DND-41 (cell line): ENCODE measurements at regions not wholly inside any gene's neighbourhood (a gene's known extent, or its start where the extent isn't known, plus 50 kb on each side); places are given as distances from the start of the nearest gene placed in this dataset.

Source experiments
- ATAC-seq: fragments of 200-7000 bp; cut with Tn5 transposase; 3 replicates; pipeline ENCODE4 v1.9.1; 2021; ENCODE audit warnings: low read depth; ENCODE audit not compliant: insufficient read depth
- DNase-seq: peaks from one replicate; pipeline ENCODE4 v3.0.0-alpha.2; 2020
- H2AFZ ChIP-seq: 2 replicates; pipeline ENCODE4 v1.6.0; 2012; ENCODE audit warnings: low read depth, low read length
- H3K27ac ChIP-seq: 2 replicates; pipeline ENCODE4 v1.5.1; 2012; ENCODE audit warnings: low read length, inconsistent platforms
- H3K27me3 ChIP-seq: fragments of 200-600 bp; sonication (generic); 2 replicates; pipeline ENCODE4 v1.6.0; 2012; ENCODE audit warnings: low read length, mild to moderate bottlenecking, inconsistent platforms; ENCODE audit not compliant: insufficient read depth, poor library complexity
- H3K36me3 ChIP-seq: 2 replicates; pipeline ENCODE4 v1.5.1; 2012; ENCODE audit warnings: low read length, inconsistent platforms; ENCODE audit not compliant: insufficient read depth
- H3K4me1 ChIP-seq: 2 replicates; pipeline ENCODE4 v1.5.1; 2012; ENCODE audit warnings: mild to moderate bottlenecking, low read length; ENCODE audit not compliant: insufficient read depth
- H3K4me2 ChIP-seq: 2 replicates; pipeline ENCODE4 v1.6.0; 2012; ENCODE audit warnings: mild to moderate bottlenecking, moderate library complexity, low read length, inconsistent platforms; ENCODE audit not compliant: insufficient read depth
- H3K4me3 ChIP-seq, 2 experiments: fragments of 200-600 bp in 1 of 2; shearing (Covaris generic) in 1 of 2; 2 replicates each; pipeline ENCODE4 v1.5.1; 2012 to 2016; ENCODE audit warnings: inconsistent platforms in 2 of 2, low read length in 2 of 2, mild to moderate bottlenecking in 2 of 2, low read depth in 1 of 2, moderate library complexity in 1 of 2
- H3K79me2 ChIP-seq: 2 replicates; pipeline ENCODE4 v1.6.0; 2012; ENCODE audit warnings: low read length, inconsistent platforms; ENCODE audit not compliant: insufficient read depth
- H3K9ac ChIP-seq: 2 replicates; pipeline ENCODE4 v1.6.0; 2012; ENCODE audit warnings: low read depth, mild to moderate bottlenecking, inconsistent platforms, low read length, moderate library complexity
- H3K9me3 ChIP-seq: 2 replicates; pipeline ENCODE4 v1.5.1; 2012; ENCODE audit warnings: low read length, moderate library complexity, mild to moderate bottlenecking, inconsistent platforms; ENCODE audit not compliant: insufficient read depth, severe bottlenecking
- H4K20me1 ChIP-seq: 2 replicates; pipeline ENCODE4 v1.6.0; 2012; ENCODE audit warnings: low read length; ENCODE audit not compliant: insufficient read depth
- EZH2 ChIP-seq: IDR thresholded peaks from 3 replicates; pipeline ENCODE4 v1.6.1; 2012; ENCODE audit warnings: borderline replicate concordance, low read depth, mild to moderate bottlenecking, moderate library complexity, low read length, inconsistent platforms; ENCODE audit not compliant: severe bottlenecking
- TF ChIP-seq, protein P1 (sequence below): IDR thresholded peaks from 2 replicates; pipeline ENCODE4 v1.5.1; 2012; ENCODE audit warnings: borderline replicate concordance, low read length, moderate library complexity, mild to moderate bottlenecking; ENCODE audit not compliant: poor library complexity, severe bottlenecking; ENCODE audit errors: extremely low read depth

DNA sequence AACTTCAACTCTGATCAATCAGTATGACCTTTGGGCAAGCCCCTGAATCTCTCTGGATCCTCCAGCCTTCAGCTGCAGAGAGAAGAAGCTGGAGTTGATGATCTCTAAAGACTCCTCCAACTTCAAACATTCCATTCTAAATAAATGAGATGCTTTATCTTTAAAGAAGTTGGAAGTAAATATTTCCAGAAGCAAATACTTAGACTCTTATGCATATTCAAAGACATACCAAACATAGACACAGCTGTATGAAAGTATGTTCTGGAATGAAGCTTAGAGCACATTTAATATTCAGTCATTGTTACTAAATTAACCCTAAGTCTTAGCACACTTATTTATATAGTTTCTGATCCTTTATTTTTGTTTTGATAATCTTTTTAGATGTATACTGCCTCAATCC is 77.6 kb upstream of the ACP3 start:
- TF ChIP-seq, protein P1, sequence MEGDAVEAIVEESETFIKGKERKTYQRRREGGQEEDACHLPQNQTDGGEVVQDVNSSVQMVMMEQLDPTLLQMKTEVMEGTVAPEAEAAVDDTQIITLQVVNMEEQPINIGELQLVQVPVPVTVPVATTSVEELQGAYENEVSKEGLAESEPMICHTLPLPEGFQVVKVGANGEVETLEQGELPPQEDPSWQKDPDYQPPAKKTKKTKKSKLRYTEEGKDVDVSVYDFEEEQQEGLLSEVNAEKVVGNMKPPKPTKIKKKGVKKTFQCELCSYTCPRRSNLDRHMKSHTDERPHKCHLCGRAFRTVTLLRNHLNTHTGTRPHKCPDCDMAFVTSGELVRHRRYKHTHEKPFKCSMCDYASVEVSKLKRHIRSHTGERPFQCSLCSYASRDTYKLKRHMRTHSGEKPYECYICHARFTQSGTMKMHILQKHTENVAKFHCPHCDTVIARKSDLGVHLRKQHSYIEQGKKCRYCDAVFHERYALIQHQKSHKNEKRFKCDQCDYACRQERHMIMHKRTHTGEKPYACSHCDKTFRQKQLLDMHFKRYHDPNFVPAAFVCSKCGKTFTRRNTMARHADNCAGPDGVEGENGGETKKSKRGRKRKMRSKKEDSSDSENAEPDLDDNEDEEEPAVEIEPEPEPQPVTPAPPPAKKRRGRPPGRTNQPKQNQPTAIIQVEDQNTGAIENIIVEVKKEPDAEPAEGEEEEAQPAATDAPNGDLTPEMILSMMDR: no peak
- TF ChIP-seq EZH2: no peak
- no peak for ATAC-seq
- no peaks in the 10 kb centered on the region for H3K36me3 ChIP-seq

DNA sequence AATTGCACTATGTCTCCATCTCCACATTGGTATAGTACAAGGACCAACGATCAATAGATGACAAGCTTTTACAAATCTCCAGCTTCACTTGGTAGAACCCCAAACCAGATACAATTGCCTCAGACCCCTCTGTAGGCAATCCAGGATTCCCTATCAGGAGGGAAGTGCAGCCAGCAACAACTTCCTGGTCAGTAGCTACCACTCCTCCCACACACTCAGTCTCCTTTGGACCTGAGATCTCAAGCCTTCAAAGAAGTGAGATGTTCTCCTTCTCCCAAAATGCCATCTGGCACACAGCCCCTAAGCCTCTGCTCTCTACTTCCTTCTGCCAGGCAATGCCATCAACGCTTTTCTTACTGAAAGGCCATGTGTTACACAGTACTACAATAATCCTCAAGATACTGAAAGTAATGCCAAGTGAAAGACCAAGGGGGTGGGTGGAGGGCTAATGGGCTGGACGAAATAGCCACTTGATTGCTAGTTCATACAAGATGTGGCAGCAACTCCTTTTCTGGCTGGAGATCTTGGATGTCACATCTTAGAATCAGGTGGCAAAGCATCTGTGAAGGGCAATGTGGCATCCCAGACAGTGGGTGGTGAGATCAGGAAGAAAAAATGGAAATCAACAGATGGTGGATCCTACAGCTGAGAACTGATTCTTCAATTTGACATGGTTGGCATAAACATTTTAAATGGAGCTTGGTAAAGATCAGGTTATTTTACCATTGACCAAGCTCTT is 75.3 kb upstream of the ACP3 start:
- Histone ChIP-seq H3K79me2 (no peaks in the 10 kb centered on the region), H3K36me3 (no peaks in the 10 kb centered on the region), H3K27ac (no peak overlapping the region), H3K9ac (no peak overlapping the region), H3K27me3 (peaks cover 12% of the 10 kb centered on the region), H2AFZ (no peak overlapping the region), H3K4me3 (no peak overlapping the region), H3K4me2 (no peak overlapping the region), H3K9me3 (no peaks in the 10 kb centered on the region), H4K20me1 (no peaks in the 10 kb centered on the region), H3K4me1 (no peaks in the 10 kb centered on the region)
- ATAC-seq: no peak
- TF ChIP-seq, protein P1: no peak
- TF ChIP-seq EZH2: no peak
- DNase-seq: no peak

More for the DNA sequence above, 77.6 kb upstream of the ACP3 start:
- Histone ChIP-seq H2AFZ (no peak overlapping the region), H3K79me2 (no peaks in the 10 kb centered on the region), H4K20me1 (no peaks in the 10 kb centered on the region), H3K27me3 (peaks cover 12% of the 10 kb centered on the region), H3K9me3 (no peaks in the 10 kb centered on the region), H3K4me2 (no peak overlapping the region), H3K4me3 (no peak overlapping the region), H3K27ac (no peak overlapping the region), H3K9ac (no peak overlapping the region), H3K4me1 (no peaks in the 10 kb centered on the region)
- no peak for DNase-seq

DNA sequence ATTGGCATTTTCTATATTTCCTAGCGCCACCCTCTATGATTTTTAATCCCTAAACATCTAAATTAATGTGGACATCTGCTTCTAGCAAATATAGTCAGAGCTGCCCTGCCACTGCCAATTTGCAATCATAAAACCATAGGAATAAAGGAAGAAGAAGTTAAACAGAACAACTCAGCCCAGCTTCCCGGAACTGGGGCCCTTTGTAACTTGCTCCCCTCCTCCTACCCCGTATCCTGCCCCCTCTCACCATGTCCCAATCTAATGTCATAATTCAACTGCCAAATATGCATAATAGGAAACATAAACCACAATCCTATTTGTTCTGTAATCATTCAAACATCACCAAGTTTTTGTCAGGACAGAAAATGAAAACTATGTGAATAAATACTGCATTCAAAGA is 74.4 kb upstream of the ACP3 start:
- no peak overlapping the region for H3K4me3 ChIP-seq
- ATAC-seq (no peak), DNase-seq (no peak)
- no peak overlapping the region for H3K4me2 ChIP-seq
- no peak overlapping the region for H2AFZ ChIP-seq
- H3K4me1 ChIP-seq: no peaks in the 10 kb centered on the region
- H3K27me3 ChIP-seq: peaks cover 15% of the 10 kb centered on the region
- no peaks in the 10 kb centered on the region for H4K20me1 ChIP-seq
- TF ChIP-seq, protein P1: no peak
- no peak for TF ChIP-seq EZH2
- no peaks in the 10 kb centered on the region for H3K79me2 ChIP-seq
- no peaks in the 10 kb centered on the region for H3K9me3 ChIP-seq
- no peak overlapping the region for H3K9ac ChIP-seq
- H3K36me3 ChIP-seq: no peaks in the 10 kb centered on the region
- H3K27ac ChIP-seq: no peak overlapping the region
